K562 (cell line): ENCODE measurements at regions not wholly inside any gene's neighbourhood (a gene's known extent, or its start where the extent isn't known, plus 50 kb on each side); places are given as distances from the start of the nearest gene placed in this dataset.
A peak's percentile ranks its signal among the peaks of the same experiment; 100 is the strongest.

Source experiments
- CHD2 ChIP-seq: IDR thresholded peaks from 2 replicates; pipeline ENCODE4 v1.6.1; 2011; ENCODE audit warnings: low read depth, low read length
- CTBP1 ChIP-seq: fragments of 450-650 bp; IDR thresholded peaks from 2 replicates; pipeline ENCODE4 v1.6.1; 2016; ENCODE audit warnings: borderline replicate concordance
- L3MBTL2 ChIP-seq: fragments of 450-650 bp; IDR thresholded peaks from 2 replicates; pipeline ENCODE4 v1.6.1; 2016; ENCODE audit warnings: mild to moderate bottlenecking, moderate library complexity
- STAT5B ChIP-seq: fragments of 250-450 bp; sonication (Bioruptor Pico); IDR thresholded peaks from 2 replicates; pipeline ENCODE4 v1.8.0; 2021; ENCODE audit warnings: mild to moderate bottlenecking, inconsistent platforms
- ZNF134 ChIP-seq: fragments of 250-450 bp; sonication (Bioruptor Pico); conservative IDR thresholded peaks from 2 replicates; pipeline ENCODE4 v1.4.0; 2020
- ZNF23 ChIP-seq: fragments of 250-450 bp; sonication (Bioruptor Pico); IDR thresholded peaks from 2 replicates; pipeline ENCODE4 v1.4.0; 2020; ENCODE audit warnings: mild to moderate bottlenecking
- ZNF324 ChIP-seq: fragments of 250-450 bp; sonication (Bioruptor Pico); IDR thresholded peaks from 2 replicates; pipeline ENCODE4 v1.4.0; 2020; ENCODE audit warnings: mild to moderate bottlenecking
- TF ChIP-seq, protein P1 (sequence below): fragments of 250-450 bp; sonication (Bioruptor Pico); IDR thresholded peaks from 2 replicates; pipeline ENCODE4 v1.5.0; 2021
- TF ChIP-seq, protein P2 (sequence below): fragments of 450-650 bp; IDR thresholded peaks from 2 replicates; pipeline ENCODE4 v1.6.1; 2016; ENCODE audit warnings: low read depth
- TF ChIP-seq, protein P3 (sequence below): sonication (generic); formaldehyde crosslinking; IDR thresholded peaks from 2 replicates; pipeline ENCODE4 v1.8.0; 2022; ENCODE audit warnings: mild to moderate bottlenecking, missing genetic modification reagents

DNA sequence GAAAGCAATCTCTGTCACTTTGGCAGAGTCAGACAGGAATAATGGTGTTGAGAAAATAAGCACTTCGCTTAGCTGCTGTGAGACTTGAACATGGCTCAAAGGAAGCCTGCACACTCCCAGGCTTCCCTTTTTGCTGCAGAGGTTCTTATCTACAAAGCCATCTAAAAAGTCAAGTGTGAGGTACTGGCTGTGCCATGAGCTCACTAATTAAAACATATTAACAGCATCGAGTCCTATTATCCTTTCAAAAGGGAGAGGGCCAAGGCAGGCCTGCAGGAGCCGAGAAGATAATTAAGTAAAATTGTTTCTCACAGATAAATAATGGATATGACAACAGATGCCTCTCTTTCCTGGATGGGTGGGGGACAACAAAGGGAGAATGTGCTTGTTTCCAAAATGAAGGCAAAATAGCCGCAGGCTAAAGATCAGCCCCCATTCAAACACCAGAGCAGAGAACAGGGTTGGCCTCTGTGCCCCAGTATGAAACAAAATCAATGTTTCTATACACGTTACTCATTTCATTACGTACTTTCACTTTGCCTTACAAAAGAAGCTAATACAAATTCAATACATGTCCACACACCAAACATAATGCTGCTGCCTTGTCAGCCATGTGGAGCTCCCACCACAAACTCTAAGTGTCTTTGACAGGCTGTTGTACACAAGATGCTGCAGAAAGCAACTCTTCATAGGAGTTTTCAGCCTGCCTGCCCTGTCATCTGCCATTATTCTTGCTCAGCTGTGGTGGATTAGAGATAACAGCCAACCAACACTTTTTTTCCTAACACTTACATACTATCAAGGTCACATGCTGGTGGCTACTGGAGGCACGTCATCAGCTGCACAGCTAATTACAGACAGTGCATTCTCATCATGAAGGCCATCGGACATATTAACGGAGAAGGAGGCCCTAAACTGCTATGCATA is 55.3 kb downstream of the ELAPOR2 start (continued):
- TF ChIP-seq, protein P1, sequence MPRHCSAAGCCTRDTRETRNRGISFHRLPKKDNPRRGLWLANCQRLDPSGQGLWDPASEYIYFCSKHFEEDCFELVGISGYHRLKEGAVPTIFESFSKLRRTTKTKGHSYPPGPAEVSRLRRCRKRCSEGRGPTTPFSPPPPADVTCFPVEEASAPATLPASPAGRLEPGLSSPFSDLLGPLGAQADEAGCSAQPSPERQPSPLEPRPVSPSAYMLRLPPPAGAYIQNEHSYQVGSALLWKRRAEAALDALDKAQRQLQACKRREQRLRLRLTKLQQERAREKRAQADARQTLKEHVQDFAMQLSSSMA (CRISPR knock-in tag), result no peak
- TF ChIP-seq CHD2 (no peak), STAT5B (CRISPR knock-in tag) (no peak), ZNF23 (CRISPR knock-in tag) (no peak), ZNF324 (CRISPR knock-in tag) (no peak), CTBP1 (peak; percentile 64; the same call in 1 of the 2 replicates), ZNF134 (CRISPR knock-in tag) (no peak), L3MBTL2 (peak; percentile 85)
- TF ChIP-seq, protein P2, sequence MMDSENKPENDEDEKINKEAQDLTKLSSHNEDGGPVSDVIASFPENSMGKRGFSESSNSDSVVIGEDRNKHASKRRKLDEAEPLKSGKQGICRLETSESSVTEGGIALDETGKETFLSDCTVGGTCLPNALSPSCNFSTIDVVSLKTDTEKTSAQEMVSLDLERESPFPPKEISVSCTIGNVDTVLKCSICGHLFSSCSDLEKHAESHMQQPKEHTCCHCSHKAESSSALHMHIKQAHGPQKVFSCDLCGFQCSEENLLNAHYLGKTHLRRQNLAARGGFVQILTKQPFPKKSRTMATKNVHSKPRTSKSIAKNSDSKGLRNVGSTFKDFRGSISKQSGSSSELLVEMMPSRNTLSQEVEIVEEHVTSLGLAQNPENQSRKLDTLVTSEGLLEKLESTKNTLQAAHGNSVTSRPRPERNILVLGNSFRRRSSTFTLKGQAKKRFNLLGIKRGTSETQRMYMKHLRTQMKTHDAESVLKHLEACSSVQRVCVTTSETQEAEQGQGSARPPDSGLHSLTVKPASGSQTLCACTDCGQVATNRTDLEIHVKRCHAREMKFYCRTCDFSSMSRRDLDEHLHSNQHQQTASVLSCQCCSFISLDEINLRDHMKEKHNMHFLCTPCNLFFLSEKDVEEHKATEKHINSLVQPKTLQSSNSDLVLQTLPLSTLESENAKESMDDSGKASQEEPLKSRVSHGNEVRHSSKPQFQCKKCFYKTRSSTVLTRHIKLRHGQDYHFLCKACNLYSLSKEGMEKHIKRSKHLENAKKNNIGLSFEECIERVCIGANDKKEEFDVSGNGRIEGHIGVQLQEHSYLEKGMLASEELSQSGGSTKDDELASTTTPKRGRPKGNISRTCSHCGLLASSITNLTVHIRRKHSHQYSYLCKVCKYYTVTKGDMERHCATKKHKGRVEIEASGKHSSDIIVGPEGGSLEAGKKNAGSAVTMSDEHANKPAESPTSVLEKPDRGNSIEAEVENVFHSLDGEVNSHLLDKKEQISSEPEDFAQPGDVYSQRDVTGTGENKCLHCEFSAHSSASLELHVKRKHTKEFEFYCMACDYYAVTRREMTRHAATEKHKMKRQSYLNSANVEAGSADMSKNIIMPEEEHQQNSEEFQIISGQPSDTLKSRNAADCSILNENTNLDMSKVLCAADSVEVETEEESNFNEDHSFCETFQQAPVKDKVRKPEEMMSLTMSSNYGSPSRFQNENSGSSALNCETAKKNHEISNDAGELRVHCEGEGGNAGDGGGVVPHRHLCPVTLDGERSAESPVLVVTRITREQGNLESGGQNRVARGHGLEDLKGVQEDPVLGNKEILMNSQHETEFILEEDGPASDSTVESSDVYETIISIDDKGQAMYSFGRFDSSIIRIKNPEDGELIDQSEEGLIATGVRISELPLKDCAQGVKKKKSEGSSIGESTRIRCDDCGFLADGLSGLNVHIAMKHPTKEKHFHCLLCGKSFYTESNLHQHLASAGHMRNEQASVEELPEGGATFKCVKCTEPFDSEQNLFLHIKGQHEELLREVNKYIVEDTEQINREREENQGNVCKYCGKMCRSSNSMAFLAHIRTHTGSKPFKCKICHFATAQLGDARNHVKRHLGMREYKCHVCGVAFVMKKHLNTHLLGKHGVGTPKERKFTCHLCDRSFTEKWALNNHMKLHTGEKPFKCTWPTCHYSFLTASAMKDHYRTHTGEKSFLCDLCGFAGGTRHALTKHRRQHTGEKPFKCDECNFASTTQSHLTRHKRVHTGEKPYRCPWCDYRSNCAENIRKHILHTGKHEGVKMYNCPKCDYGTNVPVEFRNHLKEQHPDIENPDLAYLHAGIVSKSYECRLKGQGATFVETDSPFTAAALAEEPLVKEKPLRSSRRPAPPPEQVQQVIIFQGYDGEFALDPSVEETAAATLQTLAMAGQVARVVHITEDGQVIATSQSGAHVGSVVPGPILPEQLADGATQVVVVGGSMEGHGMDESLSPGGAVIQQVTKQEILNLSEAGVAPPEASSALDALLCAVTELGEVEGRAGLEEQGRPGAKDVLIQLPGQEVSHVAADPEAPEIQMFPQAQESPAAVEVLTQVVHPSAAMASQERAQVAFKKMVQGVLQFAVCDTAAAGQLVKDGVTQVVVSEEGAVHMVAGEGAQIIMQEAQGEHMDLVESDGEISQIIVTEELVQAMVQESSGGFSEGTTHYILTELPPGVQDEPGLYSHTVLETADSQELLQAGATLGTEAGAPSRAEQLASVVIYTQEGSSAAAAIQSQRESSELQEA, result no peak
- TF ChIP-seq, protein P3, sequence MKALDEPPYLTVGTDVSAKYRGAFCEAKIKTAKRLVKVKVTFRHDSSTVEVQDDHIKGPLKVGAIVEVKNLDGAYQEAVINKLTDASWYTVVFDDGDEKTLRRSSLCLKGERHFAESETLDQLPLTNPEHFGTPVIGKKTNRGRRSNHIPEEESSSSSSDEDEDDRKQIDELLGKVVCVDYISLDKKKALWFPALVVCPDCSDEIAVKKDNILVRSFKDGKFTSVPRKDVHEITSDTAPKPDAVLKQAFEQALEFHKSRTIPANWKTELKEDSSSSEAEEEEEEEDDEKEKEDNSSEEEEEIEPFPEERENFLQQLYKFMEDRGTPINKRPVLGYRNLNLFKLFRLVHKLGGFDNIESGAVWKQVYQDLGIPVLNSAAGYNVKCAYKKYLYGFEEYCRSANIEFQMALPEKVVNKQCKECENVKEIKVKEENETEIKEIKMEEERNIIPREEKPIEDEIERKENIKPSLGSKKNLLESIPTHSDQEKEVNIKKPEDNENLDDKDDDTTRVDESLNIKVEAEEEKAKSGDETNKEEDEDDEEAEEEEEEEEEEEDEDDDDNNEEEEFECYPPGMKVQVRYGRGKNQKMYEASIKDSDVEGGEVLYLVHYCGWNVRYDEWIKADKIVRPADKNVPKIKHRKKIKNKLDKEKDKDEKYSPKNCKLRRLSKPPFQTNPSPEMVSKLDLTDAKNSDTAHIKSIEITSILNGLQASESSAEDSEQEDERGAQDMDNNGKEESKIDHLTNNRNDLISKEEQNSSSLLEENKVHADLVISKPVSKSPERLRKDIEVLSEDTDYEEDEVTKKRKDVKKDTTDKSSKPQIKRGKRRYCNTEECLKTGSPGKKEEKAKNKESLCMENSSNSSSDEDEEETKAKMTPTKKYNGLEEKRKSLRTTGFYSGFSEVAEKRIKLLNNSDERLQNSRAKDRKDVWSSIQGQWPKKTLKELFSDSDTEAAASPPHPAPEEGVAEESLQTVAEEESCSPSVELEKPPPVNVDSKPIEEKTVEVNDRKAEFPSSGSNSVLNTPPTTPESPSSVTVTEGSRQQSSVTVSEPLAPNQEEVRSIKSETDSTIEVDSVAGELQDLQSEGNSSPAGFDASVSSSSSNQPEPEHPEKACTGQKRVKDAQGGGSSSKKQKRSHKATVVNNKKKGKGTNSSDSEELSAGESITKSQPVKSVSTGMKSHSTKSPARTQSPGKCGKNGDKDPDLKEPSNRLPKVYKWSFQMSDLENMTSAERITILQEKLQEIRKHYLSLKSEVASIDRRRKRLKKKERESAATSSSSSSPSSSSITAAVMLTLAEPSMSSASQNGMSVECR (CRISPR knock-in tag), result no peak
